NB4 (cell line): ENCODE measurements at regions not wholly inside any gene's neighbourhood (a gene's known extent, or its start where the extent isn't known, plus 50 kb on each side); places are given as distances from the start of the nearest gene placed in this dataset.

Experiments used
- MAX ChIP-seq: IDR thresholded peaks from 2 replicates; pipeline ENCODE4 v1.6.1; 2011; ENCODE audit warnings: low read depth, low read length
- MYC ChIP-seq: IDR thresholded peaks from 2 replicates; pipeline ENCODE4 v1.6.1; 2011; ENCODE audit warnings: low read depth, low read length
- POLR2A ChIP-seq: IDR thresholded peaks from 2 replicates; pipeline ENCODE4 v1.6.1; 2011; ENCODE audit warnings: mild to moderate bottlenecking; ENCODE audit not compliant: insufficient read length; ENCODE audit errors: extremely low read depth
- TF ChIP-seq, protein P1 (sequence below): IDR thresholded peaks from one replicate; pipeline ENCODE4 v1.5.1; 2012; ENCODE audit warnings: low read depth, low read length

DNA sequence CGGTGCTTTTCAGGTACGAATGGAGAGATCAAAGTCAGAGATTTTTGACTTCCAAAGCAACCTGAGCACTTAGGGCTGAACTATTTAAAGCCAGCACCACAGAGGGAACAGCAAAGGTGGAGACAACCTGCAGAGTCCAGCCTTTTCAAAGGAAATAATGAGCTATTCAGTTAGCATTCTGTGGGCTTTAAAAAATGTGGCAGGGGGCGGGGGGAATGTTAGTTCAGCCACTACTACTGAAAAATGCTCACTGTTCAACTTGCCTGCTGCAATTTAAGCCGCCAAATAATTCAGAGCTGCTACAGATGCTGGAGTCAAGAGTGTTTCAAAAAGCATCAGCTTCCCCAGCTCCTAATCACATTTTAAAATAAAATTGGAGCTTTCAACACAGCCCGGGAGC lies 473.3 kb upstream of the PLXNA2 start:
- TF ChIP-seq, protein P1, sequence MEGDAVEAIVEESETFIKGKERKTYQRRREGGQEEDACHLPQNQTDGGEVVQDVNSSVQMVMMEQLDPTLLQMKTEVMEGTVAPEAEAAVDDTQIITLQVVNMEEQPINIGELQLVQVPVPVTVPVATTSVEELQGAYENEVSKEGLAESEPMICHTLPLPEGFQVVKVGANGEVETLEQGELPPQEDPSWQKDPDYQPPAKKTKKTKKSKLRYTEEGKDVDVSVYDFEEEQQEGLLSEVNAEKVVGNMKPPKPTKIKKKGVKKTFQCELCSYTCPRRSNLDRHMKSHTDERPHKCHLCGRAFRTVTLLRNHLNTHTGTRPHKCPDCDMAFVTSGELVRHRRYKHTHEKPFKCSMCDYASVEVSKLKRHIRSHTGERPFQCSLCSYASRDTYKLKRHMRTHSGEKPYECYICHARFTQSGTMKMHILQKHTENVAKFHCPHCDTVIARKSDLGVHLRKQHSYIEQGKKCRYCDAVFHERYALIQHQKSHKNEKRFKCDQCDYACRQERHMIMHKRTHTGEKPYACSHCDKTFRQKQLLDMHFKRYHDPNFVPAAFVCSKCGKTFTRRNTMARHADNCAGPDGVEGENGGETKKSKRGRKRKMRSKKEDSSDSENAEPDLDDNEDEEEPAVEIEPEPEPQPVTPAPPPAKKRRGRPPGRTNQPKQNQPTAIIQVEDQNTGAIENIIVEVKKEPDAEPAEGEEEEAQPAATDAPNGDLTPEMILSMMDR, result no peak
- no peak for TF ChIP-seq POLR2A
- no peak for TF ChIP-seq MAX
- no peak for TF ChIP-seq MYC
